Panc1 (cell line): ENCODE measurements at regions not wholly inside any gene's neighbourhood (a gene's known extent, or its start where the extent isn't known, plus 50 kb on each side); places are given as distances from the start of the nearest gene placed in this dataset.

Experiments used
- ATAC-seq: fragments of 200-7000 bp; cut with Tn5 transposase; 2 replicates; pipeline ENCODE4 v1.9.1; 2020; ENCODE audit warnings: mild to moderate bottlenecking, moderate library complexity
- BruUV-seq: library from RNA; stranded (reverse); fragments of 400-500 nt; replicated peaks from 2 replicates; lab custom pipeline; 2021; lab: Mats Ljungman, UMichigan
- CTCF ChIA-PET: fragments of 300-600 bp; sonication (Branson Sonifier 250); formaldehyde crosslinking; loops from one replicate; lab custom pipeline; 2022; ENCODE audit warnings: antibody characterized with exemption; lab: Charles Lee
- POLR2A ChIA-PET: fragments of 300-600 bp; sonication (Branson Sonifier 250); formaldehyde crosslinking; loops from one replicate; lab custom pipeline; 2022; ENCODE audit warnings: antibody characterized with exemption; lab: Charles Lee
- DNase-seq: peaks from one replicate; pipeline ENCODE4 v3.0.0-alpha.2; 2010; ENCODE audit warnings: low read depth, low spot score
- H3K27ac ChIP-seq: 2 replicates; pipeline ENCODE4 v1.5.1; 2011; ENCODE audit warnings: mild to moderate bottlenecking, low read length, inconsistent platforms
- H3K27me3 ChIP-seq: fragments of 200-500 bp; sonication (Bioruptor generic); 2 replicates; pipeline ENCODE4 v1.6.0; 2014; ENCODE audit warnings: low read length, inconsistent platforms; ENCODE audit not compliant: control insufficient read depth, insufficient read depth
- H3K36me3 ChIP-seq: fragments of 200-500 bp; sonication (Bioruptor generic); 2 replicates; pipeline ENCODE4 v1.5.1; 2014; ENCODE audit warnings: inconsistent platforms, mild to moderate bottlenecking, low read length, moderate library complexity; ENCODE audit not compliant: control insufficient read depth, insufficient read depth
- H3K4me1 ChIP-seq: 2 replicates; pipeline ENCODE4 v1.5.1; 2011; ENCODE audit warnings: inconsistent platforms, mild to moderate bottlenecking, low read length, moderate library complexity; ENCODE audit not compliant: control insufficient read depth, insufficient read depth
- H3K4me3 ChIP-seq, 2 experiments: 2 replicates each; pipeline ENCODE4 v1.5.1; 2011 to 2012; ENCODE audit warnings: low read depth in 2 of 2, low read length in 2 of 2, mild to moderate bottlenecking in 2 of 2, inconsistent platforms in 1 of 2, moderate library complexity in 1 of 2
- H3K9me3 ChIP-seq: fragments of 200-500 bp; sonication (Bioruptor generic); 2 replicates; pipeline ENCODE4 v1.5.1; 2014; ENCODE audit warnings: low read depth, mild to moderate bottlenecking, inconsistent platforms, low read length, moderate library complexity; ENCODE audit not compliant: control insufficient read depth, insufficient read depth
- CTCF ChIP-seq: fragments of 450-650 bp; IDR thresholded peaks from 2 replicates; pipeline ENCODE4 v1.5.1; 2017; ENCODE audit warnings: mild to moderate bottlenecking
- POLR2AphosphoS5 ChIP-seq: IDR thresholded peaks from 2 replicates; pipeline ENCODE4 v1.6.1; 2012; ENCODE audit warnings: mild to moderate bottlenecking, low read depth, low read length, moderate library complexity
- REST ChIP-seq, 2 experiments: IDR thresholded peaks; 2 replicates each; pipeline ENCODE4 v1.6.1; 2011 to 2012; ENCODE audit warnings: low read depth in 2 of 2, control low read depth in 1 of 2, low read length in 1 of 2, mild to moderate bottlenecking in 1 of 2, moderate library complexity in 1 of 2; ENCODE audit not compliant: insufficient read depth in 1 of 2
- SIN3A ChIP-seq: IDR thresholded peaks from 2 replicates; pipeline ENCODE4 v1.6.1; 2012; ENCODE audit warnings: low read depth, mild to moderate bottlenecking, low read length, moderate library complexity, borderline replicate concordance; ENCODE audit not compliant: insufficient read depth
- TCF7L2 ChIP-seq: IDR thresholded peaks from 2 replicates; pipeline ENCODE4 v1.6.1; 2011; ENCODE audit warnings: mild to moderate bottlenecking, low read depth, low read length, inconsistent platforms
- in situ Hi-C: cut with HindIII; loops from 2 replicates; pipeline ENCODE4 v1.10.0; 2016; ENCODE audit warnings: low sequenced_read_pairs, low pct_unique_long_range_greater_than_20kb
- intact Hi-C: fragments of 100-400 bp; cut with micrococcal nuclease; formaldehyde crosslinking; loops from one replicate; pipeline ENCODE4 v1.10.0; 2022; ENCODE audit not compliant: unreplicated experiment

GRCh38 chr1:14443164-14443787 lies 155.2 kb upstream of the KAZN start:
- H3K27ac ChIP-seq = no peak overlapping the region
- intact Hi-C loops = no loop called here
- H3K9me3 ChIP-seq = no peaks in the 10 kb centered on the region
- H3K4me1 ChIP-seq = no peaks in the 10 kb centered on the region
- no TSS peak for BruUV-seq
- in situ Hi-C loops = no loop called here
- ATAC-seq (no peak), DNase-seq (no peak)
- TF ChIP-seq REST (IDR thresholded peaks at IDR 0.05; ENCODE audit: insufficient read depth in 1 of 2, low read depth in 2 of 2, low read length in 1 of 2) (no peak), POLR2AphosphoS5 (no peak), TCF7L2 (no peak), SIN3A (no peak), CTCF (no peak)
- ChIA-PET POLR2A (no interaction called here), CTCF (no interaction called here)
- H3K27me3 ChIP-seq = no peaks in the 10 kb centered on the region
- no peak overlapping the region for H3K4me3 ChIP-seq
- H3K36me3 ChIP-seq = no peaks in the 10 kb centered on the region

GRCh38 chr1:14451217-14451616 lies 147.3 kb upstream of the KAZN start:
- in situ Hi-C loops (no loop called here), intact Hi-C loops (no loop called here)
- TF ChIP-seq TCF7L2 (no peak), CTCF (no peak), SIN3A (no peak), REST (IDR thresholded peaks at IDR 0.05; ENCODE audit: insufficient read depth in 1 of 2, low read depth in 2 of 2, low read length in 1 of 2) (no peak), POLR2AphosphoS5 (no peak)
- no peaks in the 10 kb centered on the region for H3K9me3 ChIP-seq
- H3K36me3 ChIP-seq = no peaks in the 10 kb centered on the region
- ChIA-PET POLR2A (no interaction called here), CTCF (no interaction called here)
- H3K27ac ChIP-seq = no peak overlapping the region
- H3K4me1 ChIP-seq = no peaks in the 10 kb centered on the region
- no peak overlapping the region for H3K4me3 ChIP-seq
- BruUV-seq = no TSS peak
- ATAC-seq (no peak), DNase-seq (no peak)
- H3K27me3 ChIP-seq = no peaks in the 10 kb centered on the region
